Fibroblast of peridontal ligament (primary cell): ENCODE measurements at regions not wholly inside any gene's neighbourhood (a gene's known extent, or its start where the extent isn't known, plus 50 kb on each side); places are given as distances from the start of the nearest gene placed in this dataset.

ENCODE experiments used
- DNase-seq: peaks from one replicate; pipeline ENCODE4 v3.0.0-alpha.2; 2010; ENCODE audit errors: extremely low read depth

DNA sequence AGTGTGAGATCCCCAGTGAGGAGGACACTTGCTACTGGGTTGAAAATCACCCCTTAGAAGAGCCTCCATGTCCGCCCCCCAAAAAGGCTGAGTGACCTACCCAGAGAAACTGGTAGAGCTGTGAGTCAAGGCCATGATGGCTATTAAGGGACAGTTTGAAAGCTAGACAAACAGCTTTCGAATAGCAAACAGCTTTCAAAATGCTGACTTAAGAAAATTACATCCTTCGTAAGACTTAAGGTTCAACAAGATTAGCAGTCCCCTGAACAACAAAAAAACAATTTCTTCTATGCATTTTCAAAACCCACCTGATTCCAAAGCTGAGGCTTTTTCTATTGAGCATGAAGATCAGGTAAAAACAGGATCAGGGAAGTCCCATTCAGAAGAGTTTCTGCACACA is 269.7 kb upstream of the SOX2 start:
- no peak for DNase-seq

DNA sequence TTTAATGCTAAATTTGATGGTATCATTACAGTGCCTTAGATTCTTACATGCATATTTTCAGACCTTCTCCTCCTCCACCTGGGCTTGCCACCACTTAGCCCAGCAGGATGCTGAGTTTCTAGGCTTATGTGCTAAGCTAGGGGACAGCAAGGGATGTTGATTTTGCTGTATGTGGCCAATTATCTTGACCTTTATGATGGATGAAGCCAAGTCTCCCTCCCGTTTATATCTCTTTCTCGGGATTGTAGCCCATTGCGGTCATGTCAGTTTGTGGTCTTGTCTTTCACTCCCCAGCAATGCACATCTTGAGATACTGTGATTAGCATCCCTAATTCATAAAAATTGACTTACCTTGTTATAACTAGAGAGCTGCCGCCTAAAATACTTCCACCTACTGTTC is 278.7 kb upstream of the SOX2 start:
- no peak for DNase-seq

DNA sequence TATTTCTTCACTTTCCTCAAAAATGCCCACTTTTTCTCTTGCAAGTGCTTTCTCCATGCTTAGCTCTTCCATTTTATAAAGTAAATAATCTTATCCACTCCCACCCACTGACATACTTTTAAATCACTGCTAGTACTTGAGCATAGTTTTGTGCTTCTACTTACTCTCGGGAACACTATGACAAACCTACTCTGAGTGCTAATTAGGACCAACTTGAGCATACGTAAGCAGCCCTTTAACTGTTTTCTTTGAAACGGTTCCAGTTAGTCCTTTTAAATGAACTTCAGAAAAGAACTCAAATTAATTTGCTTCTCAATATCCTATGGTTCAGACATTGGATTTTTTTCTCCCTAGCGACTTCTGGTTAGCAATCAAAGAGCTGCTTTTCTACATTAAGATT is 280.0 kb upstream of the SOX2 start:
- DNase-seq, result no peak

DNA sequence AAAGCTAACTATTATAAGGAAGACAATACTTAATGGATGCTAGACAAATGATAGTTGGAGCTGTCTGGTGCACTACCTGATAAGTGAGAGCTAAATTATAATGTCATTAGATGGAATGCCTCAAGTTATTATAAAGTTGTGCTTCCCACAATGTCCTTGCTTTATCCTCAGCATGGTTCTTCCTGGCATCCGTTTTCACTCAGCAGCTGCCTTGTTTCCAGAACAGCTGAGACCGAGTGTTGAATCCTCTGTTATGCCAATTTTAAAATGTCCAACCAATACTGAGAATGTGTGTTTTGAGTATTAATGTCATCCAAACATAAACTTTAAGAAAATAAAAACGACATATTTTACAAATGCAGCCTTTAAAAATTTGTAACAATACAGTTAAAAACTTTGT is 286.7 kb upstream of the SOX2 start:
- DNase-seq, result no peak

DNA sequence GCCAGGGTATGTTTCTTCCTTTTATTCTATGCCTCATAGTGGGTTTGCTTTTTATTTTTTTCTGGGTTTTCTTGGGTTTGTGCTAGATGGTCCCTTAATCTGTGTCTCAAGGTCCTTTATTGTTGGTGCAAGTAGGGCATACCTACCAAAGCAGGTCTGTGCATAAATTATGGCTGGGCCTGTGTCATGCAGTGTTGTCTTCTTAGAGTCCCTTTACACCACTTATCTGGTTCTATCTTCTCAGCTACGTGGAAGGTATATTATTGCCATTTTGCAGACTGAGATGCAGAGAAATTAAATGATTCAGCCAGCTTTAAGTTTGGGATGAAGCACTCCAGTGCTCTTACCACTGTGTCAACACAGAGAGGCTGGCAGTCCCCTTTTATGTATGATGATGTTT is 293.5 kb upstream of the SOX2 start:
- DNase-seq, result no peak

DNA sequence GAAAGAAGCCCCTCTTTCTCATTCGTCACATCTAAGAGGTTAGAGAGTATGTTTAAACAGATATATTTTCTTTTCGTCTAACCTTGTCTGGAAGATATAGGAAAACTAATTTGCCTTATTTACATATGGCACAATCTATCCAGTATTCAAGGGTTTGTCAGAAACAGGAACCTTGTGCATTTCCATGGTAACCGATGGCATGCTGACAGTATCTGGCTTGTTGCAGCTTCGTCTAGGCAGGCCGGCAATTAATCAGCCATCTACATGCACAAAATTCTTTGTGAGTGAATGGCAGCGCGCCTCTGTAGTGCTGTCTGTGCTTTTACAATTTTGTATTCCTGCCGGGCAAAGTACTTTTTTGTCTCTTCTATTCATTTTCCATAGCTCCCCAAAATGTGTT is 294.0 kb upstream of the SOX2 start:
- DNase-seq, result no peak

DNA sequence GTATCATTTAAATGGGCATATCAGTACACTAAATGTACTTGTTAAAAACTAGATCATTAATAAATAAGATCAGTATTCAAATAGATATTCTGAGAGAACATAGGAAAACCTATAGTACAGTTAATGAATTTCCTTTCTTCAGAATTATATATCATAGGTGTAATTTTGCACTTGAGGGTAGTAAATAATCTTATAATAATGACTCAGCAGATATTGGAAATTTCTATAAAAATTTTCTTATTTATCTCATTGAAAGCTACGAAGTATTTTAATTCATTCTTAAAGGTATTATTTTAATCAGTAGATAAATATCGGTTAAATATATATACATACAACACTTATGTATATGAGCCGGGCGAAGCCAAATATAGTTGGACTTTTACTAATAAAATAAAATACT is 300.9 kb upstream of the SOX2 start:
- no peak for DNase-seq

DNA sequence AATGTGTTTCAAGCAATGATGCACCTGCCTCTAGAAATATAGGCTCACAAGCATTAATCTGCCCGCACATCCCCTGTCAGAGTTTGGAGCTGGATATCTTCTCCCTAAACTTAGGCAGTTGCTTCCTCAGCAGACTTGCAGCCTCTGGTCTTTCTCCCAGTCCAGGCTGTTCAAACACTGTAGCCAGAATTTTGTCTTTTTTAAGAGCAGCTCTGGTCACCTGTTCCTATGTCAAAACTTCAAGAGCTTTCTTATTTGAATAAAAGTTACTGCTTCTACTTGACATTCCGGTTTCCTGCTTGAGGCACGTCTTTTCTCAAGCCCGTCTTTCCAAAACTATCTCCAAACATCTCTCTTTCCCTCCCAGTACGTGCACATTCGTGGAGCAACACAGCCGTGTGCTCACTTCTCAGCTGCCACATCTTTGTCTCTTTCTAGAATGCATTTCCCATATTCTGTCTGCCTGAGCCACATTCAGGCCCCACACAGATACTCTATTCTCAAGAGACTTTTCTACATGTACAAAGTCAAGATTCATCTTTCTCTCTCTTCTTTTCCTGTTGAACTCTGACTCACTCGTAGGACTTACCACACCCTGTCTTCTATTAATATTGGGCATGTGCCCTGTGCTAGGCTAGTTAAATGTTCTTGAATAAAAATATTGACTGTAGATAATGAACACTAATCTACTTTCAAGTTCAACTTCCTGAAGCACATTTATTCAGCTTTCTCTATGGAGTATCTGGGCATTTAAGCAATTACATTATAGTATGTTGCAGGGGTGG is 307.7 kb upstream of the SOX2 start:
- DNase-seq, result no peak

DNA sequence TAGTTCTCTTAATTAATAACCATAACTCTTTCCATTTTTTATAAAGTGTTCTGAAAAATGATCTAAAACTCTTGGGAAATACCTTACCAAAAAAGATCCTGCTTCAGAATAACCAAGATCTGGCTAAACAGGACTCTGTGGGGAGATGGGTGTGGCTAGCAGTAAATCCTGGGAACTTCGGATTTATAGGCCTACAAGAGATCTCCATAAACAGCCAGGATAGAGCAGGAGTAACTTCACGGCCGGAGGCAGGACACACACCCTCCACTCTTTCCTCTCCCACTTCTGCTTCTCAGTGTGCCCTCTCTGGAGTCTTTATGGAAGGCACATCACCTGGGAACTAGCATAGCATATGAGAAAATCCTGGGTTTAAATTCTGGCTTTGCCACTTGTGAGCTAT is 309.4 kb upstream of the SOX2 start:
- no peak for DNase-seq

DNA sequence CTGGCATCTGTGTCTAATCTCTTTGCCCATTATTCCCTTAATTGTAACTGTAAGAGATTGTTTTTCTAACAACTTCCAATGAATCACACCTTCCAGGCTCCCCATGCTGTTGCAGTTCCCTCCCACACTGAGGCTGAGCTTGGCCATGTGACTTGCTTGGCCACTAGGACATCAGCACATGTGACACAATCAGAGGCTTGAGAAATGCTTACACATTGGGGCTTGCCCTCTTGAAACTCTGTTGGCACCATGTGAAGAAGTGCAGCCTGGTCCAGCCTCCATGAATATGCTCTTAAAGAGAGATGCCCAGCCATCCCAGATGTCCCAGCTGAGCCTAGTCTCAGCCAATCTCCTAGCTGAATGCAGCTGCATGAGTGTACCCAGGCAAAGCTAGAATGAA is 326.8 kb upstream of the SOX2 start:
- DNase-seq, result no peak

DNA sequence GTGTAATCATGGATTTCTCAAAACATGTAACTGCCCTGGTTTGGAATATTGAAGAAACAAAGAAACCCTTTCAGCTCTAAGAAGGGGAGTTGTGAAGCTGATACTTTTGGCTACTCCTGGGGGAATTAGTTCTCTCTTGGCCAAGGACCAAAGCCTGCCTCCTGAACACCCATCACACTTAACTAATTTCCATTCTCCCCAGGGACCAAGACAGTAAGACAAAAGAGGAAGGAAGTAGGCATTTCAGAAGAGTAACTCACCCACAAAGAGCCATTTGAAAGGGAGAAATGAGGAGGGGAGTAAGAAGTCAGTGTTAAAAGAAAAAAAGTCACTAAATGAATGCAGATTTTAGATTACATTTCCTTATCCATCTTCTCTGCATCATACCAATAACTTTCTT is 328.0 kb upstream of the SOX2 start:
- DNase-seq, result no peak

DNA sequence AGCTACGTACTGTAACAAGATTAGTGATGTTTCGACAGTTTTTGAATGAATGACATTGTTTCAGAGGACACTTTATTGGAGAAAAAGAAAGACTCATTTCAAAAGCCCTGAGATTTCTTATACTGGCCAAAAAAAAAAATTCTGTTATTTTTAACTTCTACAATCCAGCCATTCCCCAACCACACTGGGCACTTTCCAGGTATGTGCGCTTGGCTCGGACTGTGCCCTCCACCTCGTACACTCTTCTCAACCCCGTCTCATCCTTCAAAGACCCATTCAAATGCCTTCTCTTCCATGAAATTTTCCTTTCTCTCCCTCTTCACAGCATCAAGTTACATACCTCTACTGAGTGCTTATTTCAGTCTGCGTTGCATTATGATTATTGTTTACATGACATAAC is 328.5 kb upstream of the SOX2 start:
- no peak for DNase-seq

DNA sequence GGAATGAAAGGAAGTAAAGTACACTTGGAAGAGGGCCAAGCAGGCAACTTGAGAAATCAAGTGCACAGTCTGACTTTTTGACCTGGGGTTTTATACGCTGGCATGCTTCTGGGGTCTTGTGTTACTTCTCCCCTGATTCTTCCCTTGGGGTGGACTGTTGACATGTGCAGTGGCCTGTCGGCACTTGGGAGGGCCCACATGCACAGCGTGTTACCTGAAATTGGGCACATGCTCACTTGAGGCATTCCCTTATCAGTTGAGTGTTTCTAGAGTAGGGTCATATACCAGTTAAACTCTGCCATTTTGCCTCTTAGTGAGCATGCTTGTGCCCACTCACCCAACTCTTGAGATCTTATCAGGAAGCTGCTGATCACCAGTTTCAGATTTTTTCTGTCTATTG is 329.1 kb upstream of the SOX2 start:
- no peak for DNase-seq

DNA sequence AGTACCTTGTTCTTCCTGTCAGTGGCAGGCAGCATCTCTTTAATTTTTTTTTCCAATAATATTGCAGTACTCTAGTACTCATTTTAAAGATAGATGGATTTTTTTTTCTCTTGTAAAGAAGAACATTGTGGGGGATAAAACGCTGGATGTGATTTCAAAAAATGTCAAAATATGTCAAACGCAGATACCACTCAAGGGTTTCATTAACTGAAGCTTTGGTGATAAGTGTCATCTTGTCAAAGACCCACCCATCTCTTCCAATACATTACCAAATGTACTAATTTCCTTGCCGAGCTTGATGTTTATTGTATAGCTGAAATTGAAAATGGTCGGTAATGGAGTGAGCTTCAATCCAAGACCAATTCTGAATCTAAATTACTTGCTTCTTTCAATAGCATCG is 332.4 kb upstream of the SOX2 start:
- DNase-seq, result no peak

DNA sequence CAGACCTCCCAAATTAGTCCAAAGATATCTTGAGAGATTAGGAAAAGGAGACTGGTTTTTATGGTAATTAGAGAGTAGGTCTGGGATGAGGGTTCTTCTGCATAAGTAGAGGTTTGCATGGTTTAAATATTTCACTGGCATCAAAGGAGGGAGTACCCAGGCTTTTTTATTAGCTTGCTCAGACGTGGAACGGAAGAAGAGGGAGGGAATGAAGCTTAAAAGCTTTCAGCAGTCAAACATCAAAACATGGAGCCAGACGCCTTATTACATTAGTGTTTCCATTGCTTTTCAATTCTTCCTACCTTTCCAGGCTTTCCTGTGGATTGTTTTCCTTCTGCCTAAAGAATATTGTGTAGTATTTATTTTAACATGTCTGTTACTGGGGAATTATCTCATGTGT is 342.1 kb upstream of the SOX2 start:
- no peak for DNase-seq

DNA sequence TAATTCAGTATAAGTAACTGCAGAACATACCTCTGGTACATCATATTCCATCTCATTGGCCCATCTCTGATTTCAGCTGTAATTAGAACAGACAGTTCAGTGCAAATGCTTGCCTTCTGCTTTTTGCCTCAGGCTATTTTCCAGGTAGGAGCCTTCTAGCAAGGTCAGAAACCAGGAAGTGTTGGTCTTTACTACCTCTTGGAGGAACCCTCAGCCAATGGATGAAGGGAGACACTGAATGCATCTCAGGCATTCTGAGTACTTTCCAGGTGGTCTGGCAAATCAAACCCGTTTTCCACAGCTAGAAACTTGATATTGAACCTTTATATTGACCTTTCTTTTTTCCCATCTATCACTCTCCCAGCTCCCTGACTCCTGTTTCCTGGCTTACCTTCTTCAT is 348.5 kb upstream of the SOX2 start:
- DNase-seq, result no peak

DNA sequence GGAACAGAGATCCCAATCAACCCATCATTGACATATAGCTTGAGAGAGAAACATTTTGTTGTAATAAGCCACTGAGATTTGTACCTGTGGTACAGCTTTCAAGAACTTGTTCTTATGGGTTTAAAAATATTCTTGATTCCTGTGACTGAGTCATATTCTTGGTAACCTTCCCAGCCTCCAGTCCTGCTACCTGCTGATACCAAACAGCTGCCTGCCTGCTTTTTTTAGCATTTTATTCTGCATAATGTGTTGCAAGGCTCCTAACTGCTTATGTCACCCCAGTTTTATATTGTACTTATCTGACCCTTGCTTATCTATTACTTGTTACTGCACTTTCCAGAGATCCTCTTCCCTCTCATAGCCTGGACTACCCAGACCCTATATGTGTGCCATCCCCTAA is 349.3 kb upstream of the SOX2 start:
- DNase-seq, result no peak

DNA sequence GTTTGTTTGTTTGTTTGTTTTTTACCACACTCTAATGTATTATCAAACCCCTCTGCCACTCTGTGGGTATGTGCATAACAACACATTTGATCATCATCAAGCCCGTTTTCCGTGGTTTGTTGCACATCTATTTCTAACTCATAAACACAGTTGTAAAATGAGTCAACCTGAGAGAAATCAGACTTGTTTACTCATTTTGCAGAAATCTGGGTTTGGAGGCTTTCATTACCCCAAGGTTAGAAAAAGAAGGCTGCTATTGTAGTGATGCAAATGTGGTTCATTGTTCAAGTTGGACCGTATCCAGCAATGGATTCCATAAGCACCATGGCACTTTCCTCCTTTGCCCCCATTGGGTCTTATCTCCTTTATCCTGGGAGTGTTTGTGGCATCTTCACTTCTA is 353.2 kb upstream of the SOX2 start:
- no peak for DNase-seq

DNA sequence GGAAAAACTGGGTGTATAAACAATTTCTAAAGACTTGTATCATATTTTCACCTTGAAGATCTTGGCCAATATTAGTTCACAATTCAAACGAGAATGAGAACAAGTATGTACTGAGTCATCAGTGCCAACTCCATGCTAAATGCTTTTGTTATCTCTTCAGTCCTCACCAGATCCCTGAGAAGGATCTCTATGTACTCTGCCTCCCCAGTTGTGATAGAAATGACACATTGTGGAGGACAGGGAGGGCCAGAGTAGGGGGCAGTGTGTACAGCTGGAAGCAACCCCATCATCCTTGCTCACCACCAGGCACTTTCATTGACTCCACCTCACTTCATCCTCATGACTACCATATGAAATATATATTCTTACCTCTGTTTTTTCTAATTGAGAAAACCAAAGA is 353.7 kb upstream of the SOX2 start:
- DNase-seq, result no peak

DNA sequence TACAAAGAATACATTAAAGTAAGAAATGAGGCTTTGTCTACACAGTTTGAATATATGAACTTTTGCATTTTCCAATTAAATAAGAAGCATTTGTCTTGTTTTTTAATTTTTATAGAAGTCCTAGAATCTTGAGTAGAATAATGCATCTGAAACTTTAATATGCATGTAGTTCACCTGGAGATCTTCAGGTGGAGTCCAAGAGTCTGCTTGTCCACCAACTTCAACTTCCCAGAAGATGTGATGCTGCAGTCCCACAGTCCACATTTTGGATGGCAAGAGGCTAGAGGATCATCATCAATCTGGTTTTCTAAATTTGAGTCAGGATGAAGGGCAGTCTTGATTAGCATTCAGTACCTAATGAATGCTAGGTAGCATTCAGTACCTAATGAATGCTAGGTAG is 357.6 kb upstream of the SOX2 start:
- no peak for DNase-seq

DNA sequence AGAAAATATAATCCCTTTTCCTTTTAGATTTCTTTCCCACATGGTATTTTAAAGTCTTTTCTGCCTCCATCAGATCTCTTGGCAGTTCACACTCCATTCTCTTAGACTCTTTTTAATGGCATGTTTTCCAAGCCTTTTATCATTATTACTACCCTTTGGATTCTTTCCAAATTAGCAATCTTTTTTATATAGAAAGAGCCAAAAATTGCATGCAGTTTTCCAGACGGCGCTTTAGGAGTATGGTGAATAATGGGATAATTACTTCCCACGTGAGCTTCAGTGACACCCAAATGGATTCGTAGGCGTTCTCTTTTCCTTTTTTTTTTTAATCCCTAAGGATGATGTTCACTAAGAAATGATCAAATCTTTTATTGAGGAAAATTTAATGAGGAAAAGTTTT is 354.8 kb upstream of the DNAJC19 start:
- no peak for DNase-seq

DNA sequence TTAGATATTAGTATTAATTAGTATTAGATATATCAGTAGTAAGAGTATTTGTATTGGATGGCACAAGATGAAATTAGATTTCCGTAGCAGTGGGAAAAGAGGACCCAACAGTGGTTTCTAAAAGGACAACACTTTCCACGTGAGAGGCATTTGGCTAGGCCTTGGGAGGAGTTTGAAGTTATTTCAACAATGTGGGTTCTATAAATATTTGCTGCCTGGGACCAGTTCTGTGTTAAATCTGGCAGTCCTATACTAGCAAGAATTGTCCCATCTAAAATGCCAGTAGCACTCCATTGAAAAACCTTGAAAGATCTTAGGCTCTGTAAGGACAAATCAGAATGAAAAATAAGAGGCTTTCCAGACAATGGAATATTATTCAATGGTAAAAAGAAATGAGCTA is 347.1 kb upstream of the DNAJC19 start:
- no peak for DNase-seq

DNA sequence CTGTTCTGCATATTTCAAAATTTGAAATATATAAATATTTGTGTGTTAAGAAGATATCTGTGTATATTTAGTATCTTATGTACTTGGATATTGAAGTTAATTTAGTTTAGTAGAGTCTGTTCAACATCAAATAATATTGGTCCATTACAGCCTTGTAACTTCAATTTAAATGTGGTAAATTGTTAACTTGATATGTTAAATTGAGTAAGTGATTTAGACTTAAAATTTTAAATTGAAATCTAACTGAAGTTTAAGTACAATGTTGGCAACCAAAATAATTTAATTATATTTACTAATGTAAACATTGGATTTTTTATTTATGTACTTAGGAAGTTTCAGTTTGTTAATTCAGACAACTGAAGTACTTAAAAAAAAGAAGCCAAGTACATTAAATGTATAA is 343.9 kb upstream of the DNAJC19 start:
- no peak for DNase-seq

DNA sequence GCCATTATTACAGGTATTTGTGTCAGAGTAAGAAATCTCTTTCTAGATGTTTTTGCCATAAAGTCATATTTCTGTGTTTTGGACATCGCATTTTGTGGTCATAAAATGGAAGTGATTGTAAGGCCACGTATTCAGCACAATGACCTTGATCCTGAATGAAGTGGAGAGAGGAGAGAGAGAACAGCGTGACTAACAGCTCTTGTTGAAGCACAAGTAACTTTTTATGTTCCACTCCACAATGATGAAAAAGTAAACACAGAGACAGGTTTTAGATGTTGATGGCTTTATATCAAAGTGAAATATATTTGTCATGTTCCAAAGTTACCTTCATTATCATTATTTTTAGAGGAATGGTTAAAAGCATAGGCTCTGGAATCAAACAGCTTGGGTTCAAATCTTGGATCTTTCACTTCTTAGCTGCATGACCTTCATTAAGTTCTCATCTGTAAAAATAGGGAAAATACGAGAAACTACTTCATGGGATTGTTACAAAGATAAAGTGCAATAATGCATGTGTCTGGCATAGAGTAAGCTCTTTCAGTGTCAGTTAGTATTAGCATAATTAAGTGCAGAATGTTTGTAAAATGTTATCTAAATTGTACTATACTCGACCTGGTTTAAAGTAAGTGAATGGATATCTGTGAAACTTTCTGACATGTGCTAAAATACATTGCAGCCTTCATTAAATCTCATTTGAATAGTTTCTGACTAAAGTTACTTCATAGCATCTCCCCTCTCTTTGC is 341.5 kb upstream of the DNAJC19 start:
- no peak for DNase-seq
